ENCODE measurements at regions not wholly inside any gene's neighbourhood (a gene's known extent, or its start where the extent isn't known, plus 50 kb on each side); places are given as distances from the start of the nearest gene placed in this dataset.

DNA sequence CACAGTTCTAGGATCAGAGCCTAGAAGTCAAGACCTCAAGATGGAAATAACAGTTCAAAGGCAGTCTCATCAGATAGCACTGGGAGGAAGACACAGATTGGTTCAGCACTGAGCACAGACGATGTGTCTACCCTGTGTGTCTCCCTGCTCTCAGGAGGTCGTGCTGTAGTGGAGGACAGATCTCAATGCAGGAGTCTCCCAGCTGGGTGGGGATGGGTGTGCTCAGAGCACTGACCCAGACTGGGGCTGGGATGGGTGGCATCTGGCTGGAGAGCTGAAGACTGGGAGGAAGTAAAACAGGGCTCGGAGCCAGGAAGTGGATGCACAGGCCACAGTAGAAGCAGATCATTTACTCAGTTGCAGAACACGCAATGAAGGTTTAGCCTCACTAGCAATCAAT is 69.5 kb upstream of the GDF10 start:
- DNase-seq: no peak
- intact Hi-C loops (cut with micrococcal nuclease; ENCODE audit: unreplicated experiment): no loop called here
- TF ChIP-seq, protein P1, sequence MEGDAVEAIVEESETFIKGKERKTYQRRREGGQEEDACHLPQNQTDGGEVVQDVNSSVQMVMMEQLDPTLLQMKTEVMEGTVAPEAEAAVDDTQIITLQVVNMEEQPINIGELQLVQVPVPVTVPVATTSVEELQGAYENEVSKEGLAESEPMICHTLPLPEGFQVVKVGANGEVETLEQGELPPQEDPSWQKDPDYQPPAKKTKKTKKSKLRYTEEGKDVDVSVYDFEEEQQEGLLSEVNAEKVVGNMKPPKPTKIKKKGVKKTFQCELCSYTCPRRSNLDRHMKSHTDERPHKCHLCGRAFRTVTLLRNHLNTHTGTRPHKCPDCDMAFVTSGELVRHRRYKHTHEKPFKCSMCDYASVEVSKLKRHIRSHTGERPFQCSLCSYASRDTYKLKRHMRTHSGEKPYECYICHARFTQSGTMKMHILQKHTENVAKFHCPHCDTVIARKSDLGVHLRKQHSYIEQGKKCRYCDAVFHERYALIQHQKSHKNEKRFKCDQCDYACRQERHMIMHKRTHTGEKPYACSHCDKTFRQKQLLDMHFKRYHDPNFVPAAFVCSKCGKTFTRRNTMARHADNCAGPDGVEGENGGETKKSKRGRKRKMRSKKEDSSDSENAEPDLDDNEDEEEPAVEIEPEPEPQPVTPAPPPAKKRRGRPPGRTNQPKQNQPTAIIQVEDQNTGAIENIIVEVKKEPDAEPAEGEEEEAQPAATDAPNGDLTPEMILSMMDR (IDR thresholded peaks at IDR 0.05; ENCODE audit: unreplicated experiment): no peak
- Mint-ChIP-seq H3K27me3 (ENCODE audit: unreplicated experiment) (peaks cover 50% of the 10 kb centered on the region), H3K36me3 (ENCODE audit: insufficient read depth, unreplicated experiment) (no peaks in the 10 kb centered on the region), H3K27ac (ENCODE audit: unreplicated experiment) (no peak overlapping the region), H3K4me1 (ENCODE audit: low read depth, unreplicated experiment) (no peaks in the 10 kb centered on the region), H3K9me3 (ENCODE audit: low read depth, unreplicated experiment) (peaks cover 2% of the 10 kb centered on the region), H3K4me3 (ENCODE audit: low read depth, unreplicated experiment) (no peak overlapping the region)
- CTCF ChIA-PET: no interaction called here
- no TSS peak for BruUV-seq (replicated peaks)

DNA sequence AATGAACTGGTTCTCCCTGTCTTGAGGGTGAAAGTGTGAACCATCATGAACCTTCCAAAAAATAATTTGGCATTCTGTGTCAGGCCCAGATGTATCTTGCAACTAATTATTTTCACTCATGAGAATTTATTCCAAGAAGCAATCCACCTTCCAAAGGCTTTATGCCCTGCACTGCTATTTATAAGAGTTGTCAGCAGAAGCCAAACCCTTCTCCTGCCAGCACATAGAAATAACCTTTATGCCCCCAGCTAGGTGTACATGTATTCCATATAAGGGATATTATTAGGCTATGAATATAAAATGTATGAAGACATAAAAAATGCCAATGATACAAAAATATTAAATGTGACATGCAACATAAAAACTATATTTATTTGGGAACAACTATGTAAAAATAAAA is 69.0 kb upstream of the GDF10 start:
- Mint-ChIP-seq H3K27ac (ENCODE audit: unreplicated experiment) (no peak overlapping the region), H3K4me3 (ENCODE audit: low read depth, unreplicated experiment) (no peak overlapping the region), H3K36me3 (ENCODE audit: insufficient read depth, unreplicated experiment) (no peaks in the 10 kb centered on the region), H3K9me3 (ENCODE audit: low read depth, unreplicated experiment) (peaks cover 2% of the 10 kb centered on the region), H3K27me3 (ENCODE audit: unreplicated experiment) (peaks cover 46% of the 10 kb centered on the region), H3K4me1 (ENCODE audit: low read depth, unreplicated experiment) (no peaks in the 10 kb centered on the region)
- DNase-seq: no peak
- BruUV-seq (replicated peaks): no TSS peak
- CTCF ChIA-PET: no interaction called here
- TF ChIP-seq, protein P1 (IDR thresholded peaks at IDR 0.05; ENCODE audit: unreplicated experiment): no peak
- intact Hi-C loops (cut with micrococcal nuclease; ENCODE audit: unreplicated experiment): no loop called here

DNA sequence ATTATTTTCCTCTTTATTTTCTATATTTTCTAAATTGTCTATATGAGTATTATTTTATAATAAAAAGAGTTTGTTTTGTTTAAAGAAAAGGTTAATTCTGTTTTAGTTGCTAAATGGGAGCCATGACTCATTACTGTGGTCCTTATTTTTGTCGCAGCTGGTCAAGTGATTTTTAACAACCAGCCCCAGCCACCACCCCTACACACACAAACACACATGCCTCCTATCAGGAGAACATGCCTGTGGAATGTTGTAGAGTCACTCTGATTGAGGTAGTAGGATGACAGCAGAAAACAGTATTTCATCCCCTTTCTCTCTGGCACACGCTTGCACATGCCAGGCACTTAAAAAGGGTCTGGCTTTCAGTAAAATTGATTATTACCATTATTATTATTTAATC is 68.6 kb upstream of the GDF10 start:
- TF ChIP-seq, protein P1 (IDR thresholded peaks at IDR 0.05; ENCODE audit: unreplicated experiment): no peak
- peaks cover 41% of the 10 kb centered on the region for H3K27me3 Mint-ChIP-seq (ENCODE audit: unreplicated experiment)
- intact Hi-C loops (cut with micrococcal nuclease; ENCODE audit: unreplicated experiment): no loop called here
- H3K4me3 Mint-ChIP-seq (ENCODE audit: low read depth, unreplicated experiment): no peak overlapping the region
- H3K36me3 Mint-ChIP-seq (ENCODE audit: insufficient read depth, unreplicated experiment): no peaks in the 10 kb centered on the region
- no peak overlapping the region for H3K27ac Mint-ChIP-seq (ENCODE audit: unreplicated experiment)
- H3K9me3 Mint-ChIP-seq (ENCODE audit: low read depth, unreplicated experiment): peaks cover 2% of the 10 kb centered on the region
- no TSS peak for BruUV-seq (replicated peaks)
- no peak for DNase-seq
- CTCF ChIA-PET: no interaction called here
- H3K4me1 Mint-ChIP-seq (ENCODE audit: low read depth, unreplicated experiment): no peaks in the 10 kb centered on the region

DNA sequence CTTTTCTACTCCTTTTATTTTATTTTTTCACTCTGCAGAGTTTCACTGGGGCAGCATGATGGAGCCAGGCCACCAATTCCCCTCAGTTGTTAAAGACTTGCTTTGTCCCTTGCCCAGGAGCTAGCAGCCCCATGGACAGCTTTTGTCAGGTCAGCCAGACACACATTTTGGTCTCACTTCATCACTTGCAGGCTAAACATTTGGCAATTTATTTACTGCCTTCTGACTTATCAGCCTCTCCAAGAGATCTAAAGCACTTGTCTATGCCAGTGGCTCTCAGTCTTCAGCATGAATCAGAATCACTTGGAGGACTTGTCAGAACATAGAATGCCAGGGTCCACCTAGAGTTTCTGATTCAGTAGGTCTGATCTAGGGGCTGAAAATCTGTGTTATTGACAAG is 66.4 kb upstream of the GDF10 start:
- Mint-ChIP-seq H3K36me3 (ENCODE audit: insufficient read depth, unreplicated experiment) (no peaks in the 10 kb centered on the region), H3K4me3 (ENCODE audit: low read depth, unreplicated experiment) (no peak overlapping the region), H3K4me1 (ENCODE audit: low read depth, unreplicated experiment) (no peaks in the 10 kb centered on the region), H3K27me3 (ENCODE audit: unreplicated experiment) (peaks cover 28% of the 10 kb centered on the region), H3K27ac (ENCODE audit: unreplicated experiment) (no peak overlapping the region), H3K9me3 (ENCODE audit: low read depth, unreplicated experiment) (no peaks in the 10 kb centered on the region)
- intact Hi-C loops (cut with micrococcal nuclease; ENCODE audit: unreplicated experiment): no loop called here
- TF ChIP-seq, protein P1 (IDR thresholded peaks at IDR 0.05; ENCODE audit: unreplicated experiment): no peak
- CTCF ChIA-PET: no interaction called here
- BruUV-seq (replicated peaks): no TSS peak
- DNase-seq: no peak

DNA sequence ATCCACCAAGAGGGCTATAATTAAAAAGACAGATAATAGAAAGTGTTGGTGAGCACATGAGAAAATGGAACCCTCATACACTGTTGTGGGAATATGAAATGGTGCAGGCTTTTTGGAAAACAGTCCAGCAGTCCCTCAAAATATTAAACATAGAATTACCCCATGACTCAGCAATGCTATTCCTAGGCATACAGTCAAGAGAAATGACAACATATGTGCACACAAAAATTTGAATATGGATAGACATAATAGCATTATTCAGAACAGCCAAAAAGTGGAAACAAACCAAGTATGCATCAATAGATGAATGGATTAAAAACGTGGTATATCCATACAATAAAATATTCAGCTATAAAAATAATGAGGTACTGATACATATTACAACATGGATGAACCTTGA is 64.5 kb upstream of the GDF10 start:
- DNase-seq: no peak
- no TSS peak for BruUV-seq (replicated peaks)
- CTCF ChIA-PET: no interaction called here
- no peak overlapping the region for H3K27ac Mint-ChIP-seq (ENCODE audit: unreplicated experiment)
- H3K9me3 Mint-ChIP-seq (ENCODE audit: low read depth, unreplicated experiment): no peaks in the 10 kb centered on the region
- H3K4me3 Mint-ChIP-seq (ENCODE audit: low read depth, unreplicated experiment): no peak overlapping the region
- intact Hi-C loops (cut with micrococcal nuclease; ENCODE audit: unreplicated experiment): no loop called here
- peaks cover 30% of the 10 kb centered on the region for H3K27me3 Mint-ChIP-seq (ENCODE audit: unreplicated experiment)
- TF ChIP-seq, protein P1 (IDR thresholded peaks at IDR 0.05; ENCODE audit: unreplicated experiment): no peak
- H3K4me1 Mint-ChIP-seq (ENCODE audit: low read depth, unreplicated experiment): no peaks in the 10 kb centered on the region
- no peaks in the 10 kb centered on the region for H3K36me3 Mint-ChIP-seq (ENCODE audit: insufficient read depth, unreplicated experiment)

Data from Calu3 (cell line).